Loucy (cell line): ENCODE measurements at regions not wholly inside any gene's neighbourhood (a gene's known extent, or its start where the extent isn't known, plus 50 kb on each side); places are given as distances from the start of the nearest gene placed in this dataset.

ENCODE experiments used
- H2AFZ ChIP-seq: fragments of 200-600 bp; sonication (generic); 2 replicates; pipeline ENCODE4 v1.6.0; 2016; ENCODE audit warnings: antibody characterized with exemption, mild to moderate bottlenecking, low read length, moderate library complexity
- H3F3A ChIP-seq: fragments of 200-600 bp; 2 replicates; pipeline ENCODE4 v1.6.0; 2016; ENCODE audit warnings: antibody characterized with exemption, low read depth, mild to moderate bottlenecking
- H3K27me3 ChIP-seq: fragments of 200-600 bp; sonication (generic); 2 replicates; pipeline ENCODE4 v1.6.1; 2014; ENCODE audit warnings: low read length, mild to moderate bottlenecking; ENCODE audit not compliant: insufficient read depth, poor library complexity, severe bottlenecking
- H3K36me3 ChIP-seq: fragments of 200-600 bp; sonication (generic); 2 replicates; pipeline ENCODE4 v1.6.1; 2016; ENCODE audit warnings: low read length; ENCODE audit not compliant: insufficient read depth
- H3K4me1 ChIP-seq: fragments of 200-600 bp; sonication (generic); 2 replicates; pipeline ENCODE4 v1.5.1; 2014; ENCODE audit warnings: low read length, mild to moderate bottlenecking; ENCODE audit not compliant: insufficient read depth, poor library complexity, severe bottlenecking
- H3K4me2 ChIP-seq: fragments of 200-600 bp; sonication (generic); 2 replicates; pipeline ENCODE4 v1.6.0; 2014; ENCODE audit warnings: antibody characterized with exemption, low read length, low read depth, mild to moderate bottlenecking; ENCODE audit not compliant: poor library complexity, severe bottlenecking
- H3K4me3 ChIP-seq: fragments of 200-600 bp; sonication (generic); 2 replicates; pipeline ENCODE4 v1.5.1; 2014; ENCODE audit warnings: low read length, mild to moderate bottlenecking, mixed read lengths; ENCODE audit not compliant: poor library complexity, severe bottlenecking
- H3K79me2 ChIP-seq: fragments of 200-600 bp; sonication (generic); 2 replicates; pipeline ENCODE4 v1.6.1; 2014; ENCODE audit warnings: low read length; ENCODE audit not compliant: insufficient read depth
- H3K9ac ChIP-seq: fragments of 200-600 bp; sonication (generic); 2 replicates; pipeline ENCODE4 v1.6.0; 2014; ENCODE audit warnings: mild to moderate bottlenecking, low read depth, low read length, moderate library complexity; ENCODE audit not compliant: poor library complexity, severe bottlenecking
- H3K9me2 ChIP-seq: fragments of 200-600 bp; sonication (generic); replicated peaks from 2 replicates; pipeline ENCODE4 v1.6.1; 2016; ENCODE audit warnings: low read depth, low read length, mixed read lengths
- H3K9me3 ChIP-seq: fragments of 200-600 bp; sonication (generic); 2 replicates; pipeline ENCODE4 v1.6.1; 2014; ENCODE audit warnings: mild to moderate bottlenecking, antibody characterized with exemption, low read length, low read depth; ENCODE audit not compliant: insufficient read depth
- H4K20me1 ChIP-seq: fragments of 200-600 bp; sonication (generic); 2 replicates; pipeline ENCODE4 v1.6.0; 2014; ENCODE audit warnings: antibody characterized with exemption, low read length, mild to moderate bottlenecking; ENCODE audit not compliant: insufficient read depth, poor library complexity, severe bottlenecking
- EZH2phosphoT487 ChIP-seq: fragments of 200-600 bp; IDR thresholded peaks from 2 replicates; pipeline ENCODE4 v1.6.1; 2018; ENCODE audit warnings: antibody characterized with exemption, mild to moderate bottlenecking, moderate library complexity, borderline replicate concordance
- TF ChIP-seq, protein P1 (sequence below): fragments of 200-600 bp; sonication (generic); conservative IDR thresholded peaks from 2 replicates; pipeline ENCODE4 v1.5.1; 2014; ENCODE audit warnings: mild to moderate bottlenecking, antibody characterized with exemption, low read length

DNA sequence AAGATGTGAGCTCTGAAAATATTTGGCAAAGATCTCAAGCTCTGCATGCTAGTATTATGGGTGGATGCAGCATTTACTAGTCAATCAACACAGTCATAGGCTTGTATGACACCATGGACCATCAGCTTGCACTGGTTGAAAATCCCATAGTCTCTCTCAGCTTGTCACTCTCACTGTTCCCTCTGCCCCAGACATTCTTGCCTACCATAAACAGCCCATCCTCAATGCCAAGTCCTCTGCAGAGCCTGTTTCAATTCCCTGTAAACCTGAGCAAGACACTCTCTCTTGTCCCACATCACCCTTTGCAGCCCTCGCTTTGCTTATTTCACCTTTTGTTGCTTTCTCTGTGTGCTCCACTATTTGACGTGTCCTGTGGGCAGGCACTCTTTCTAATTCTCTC is 264.6 kb downstream of the ICE1 start:
- no peaks in the 10 kb centered on the region for H3K4me1 ChIP-seq
- no peak overlapping the region for H2AFZ ChIP-seq
- H3K4me2 ChIP-seq, result no peak overlapping the region
- H3K9ac ChIP-seq, result no peak overlapping the region
- H4K20me1 ChIP-seq, result no peaks in the 10 kb centered on the region
- TF ChIP-seq, protein P1, sequence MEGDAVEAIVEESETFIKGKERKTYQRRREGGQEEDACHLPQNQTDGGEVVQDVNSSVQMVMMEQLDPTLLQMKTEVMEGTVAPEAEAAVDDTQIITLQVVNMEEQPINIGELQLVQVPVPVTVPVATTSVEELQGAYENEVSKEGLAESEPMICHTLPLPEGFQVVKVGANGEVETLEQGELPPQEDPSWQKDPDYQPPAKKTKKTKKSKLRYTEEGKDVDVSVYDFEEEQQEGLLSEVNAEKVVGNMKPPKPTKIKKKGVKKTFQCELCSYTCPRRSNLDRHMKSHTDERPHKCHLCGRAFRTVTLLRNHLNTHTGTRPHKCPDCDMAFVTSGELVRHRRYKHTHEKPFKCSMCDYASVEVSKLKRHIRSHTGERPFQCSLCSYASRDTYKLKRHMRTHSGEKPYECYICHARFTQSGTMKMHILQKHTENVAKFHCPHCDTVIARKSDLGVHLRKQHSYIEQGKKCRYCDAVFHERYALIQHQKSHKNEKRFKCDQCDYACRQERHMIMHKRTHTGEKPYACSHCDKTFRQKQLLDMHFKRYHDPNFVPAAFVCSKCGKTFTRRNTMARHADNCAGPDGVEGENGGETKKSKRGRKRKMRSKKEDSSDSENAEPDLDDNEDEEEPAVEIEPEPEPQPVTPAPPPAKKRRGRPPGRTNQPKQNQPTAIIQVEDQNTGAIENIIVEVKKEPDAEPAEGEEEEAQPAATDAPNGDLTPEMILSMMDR, result no peak
- TF ChIP-seq EZH2phosphoT487, result no peak
- H3K36me3 ChIP-seq, result no peaks in the 10 kb centered on the region
- no peaks in the 10 kb centered on the region for H3K9me2 ChIP-seq
- no peaks in the 10 kb centered on the region for H3K79me2 ChIP-seq
- H3F3A ChIP-seq, result no peaks in the 10 kb centered on the region
- no peaks in the 10 kb centered on the region for H3K27me3 ChIP-seq
- H3K9me3 ChIP-seq, result peaks cover 3% of the 10 kb centered on the region; the same call in 1 of the 2 replicates
- no peak overlapping the region for H3K4me3 ChIP-seq

DNA sequence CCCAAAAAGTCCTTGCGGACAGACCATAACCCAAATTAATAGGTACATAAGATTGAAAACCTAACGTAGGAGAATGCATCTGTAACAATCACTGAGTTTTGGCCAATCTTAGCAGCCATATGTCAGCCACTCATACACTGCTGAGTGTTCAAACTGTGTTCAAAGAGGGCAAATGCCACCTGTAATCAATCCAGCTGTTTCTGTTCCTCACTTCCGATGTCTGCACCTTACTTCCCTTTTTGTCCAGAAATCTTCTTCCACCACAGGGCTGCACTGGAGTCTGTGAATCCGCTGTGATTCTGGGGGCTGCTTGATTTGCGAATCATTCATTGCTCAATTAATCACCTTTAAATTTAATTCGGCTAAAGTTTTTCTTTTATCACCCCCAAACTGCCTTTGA is 263.9 kb downstream of the ICE1 start:
- TF ChIP-seq, protein P1, result no peak
- no peak for TF ChIP-seq EZH2phosphoT487
- Histone ChIP-seq H3K9me3 (peaks cover 3% of the 10 kb centered on the region; the same call in 1 of the 2 replicates), H3K36me3 (no peaks in the 10 kb centered on the region), H3K79me2 (no peaks in the 10 kb centered on the region), H3F3A (no peaks in the 10 kb centered on the region), H3K9me2 (no peaks in the 10 kb centered on the region), H3K9ac (no peak overlapping the region), H4K20me1 (no peaks in the 10 kb centered on the region), H3K4me1 (no peaks in the 10 kb centered on the region), H3K4me2 (no peak overlapping the region), H3K4me3 (no peak overlapping the region), H3K27me3 (no peaks in the 10 kb centered on the region), H2AFZ (no peak overlapping the region)

DNA sequence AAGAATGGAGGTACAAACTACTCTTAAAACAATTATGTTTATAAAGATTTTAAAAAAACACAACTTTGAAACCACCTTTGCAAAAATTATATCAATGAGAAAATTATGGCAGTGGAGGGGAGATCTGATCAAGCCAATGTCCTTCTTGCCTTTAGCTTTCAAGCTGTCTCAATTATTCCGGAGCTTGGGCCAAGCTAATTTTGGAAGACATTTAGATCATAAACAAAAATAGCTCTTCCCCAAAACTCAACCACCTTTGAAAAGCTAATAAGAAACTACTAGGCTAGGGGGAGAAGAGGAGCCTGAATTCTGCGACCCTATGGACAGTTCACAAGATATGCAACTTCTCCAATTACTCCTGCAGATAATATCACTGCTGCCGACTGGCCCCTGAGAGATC is 263.3 kb downstream of the ICE1 start:
- Histone ChIP-seq H3K79me2 (no peaks in the 10 kb centered on the region), H3K4me1 (no peaks in the 10 kb centered on the region), H2AFZ (no peak overlapping the region), H3K36me3 (no peaks in the 10 kb centered on the region), H3F3A (no peaks in the 10 kb centered on the region), H3K9me2 (no peaks in the 10 kb centered on the region), H3K9me3 (peaks cover 3% of the 10 kb centered on the region; the same call in 1 of the 2 replicates), H3K4me2 (no peak overlapping the region), H3K27me3 (no peaks in the 10 kb centered on the region), H3K4me3 (no peak overlapping the region), H3K9ac (no peak overlapping the region), H4K20me1 (no peaks in the 10 kb centered on the region)
- no peak for TF ChIP-seq EZH2phosphoT487
- TF ChIP-seq, protein P1, result no peak
